ENCODE measurements at regions not wholly inside any gene's neighbourhood (a gene's known extent, or its start where the extent isn't known, plus 50 kb on each side); places are given as distances from the start of the nearest gene placed in this dataset.

DNA sequence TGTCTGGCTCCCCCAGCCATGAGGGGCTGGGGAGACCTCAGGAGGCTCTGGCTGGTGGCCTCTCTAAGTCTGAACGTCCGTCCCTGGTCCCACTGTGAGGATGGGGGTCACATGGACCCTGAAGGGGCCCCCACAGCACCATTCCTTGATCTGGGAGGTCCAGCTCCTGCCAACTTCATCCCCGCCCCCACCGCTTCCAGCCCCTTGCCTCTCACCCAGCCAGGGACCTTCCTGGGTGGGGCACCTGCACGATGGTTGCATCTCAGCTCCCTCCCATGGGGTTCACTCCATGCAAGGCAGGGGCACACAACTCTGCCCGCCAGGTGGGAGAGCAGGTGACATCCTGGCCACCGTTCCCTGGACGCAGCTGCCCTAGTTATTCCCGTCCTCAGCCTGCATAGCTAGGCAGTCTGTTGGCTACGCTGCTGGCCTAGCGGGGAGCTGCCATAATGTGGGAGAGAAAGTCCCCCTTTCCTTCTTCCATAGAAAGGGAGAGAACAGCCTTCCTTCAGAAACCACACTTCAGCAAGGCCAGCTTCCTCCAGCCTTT lies 217.9 kb upstream of the RPL38 start:
- intact Hi-C loops (cut with DNase I): no loop called here
- Histone ChIP-seq H3K27ac (no peak overlapping the region), H3K36me3 (no peaks in the 10 kb centered on the region), H3K4me3 (no peak overlapping the region), H3K4me1 (no peaks in the 10 kb centered on the region), H3K9me3 (no peaks in the 10 kb centered on the region), H3K27me3 (peaks cover 0 to 38% (median 6%) of the 10 kb centered on the region in 3 donors)
- 82 to 86% methylated on average over 11 of the region's 11 CpGs for WGBS, 2 donors
- DNase-seq: no peak
- TF ChIP-seq, protein P1, sequence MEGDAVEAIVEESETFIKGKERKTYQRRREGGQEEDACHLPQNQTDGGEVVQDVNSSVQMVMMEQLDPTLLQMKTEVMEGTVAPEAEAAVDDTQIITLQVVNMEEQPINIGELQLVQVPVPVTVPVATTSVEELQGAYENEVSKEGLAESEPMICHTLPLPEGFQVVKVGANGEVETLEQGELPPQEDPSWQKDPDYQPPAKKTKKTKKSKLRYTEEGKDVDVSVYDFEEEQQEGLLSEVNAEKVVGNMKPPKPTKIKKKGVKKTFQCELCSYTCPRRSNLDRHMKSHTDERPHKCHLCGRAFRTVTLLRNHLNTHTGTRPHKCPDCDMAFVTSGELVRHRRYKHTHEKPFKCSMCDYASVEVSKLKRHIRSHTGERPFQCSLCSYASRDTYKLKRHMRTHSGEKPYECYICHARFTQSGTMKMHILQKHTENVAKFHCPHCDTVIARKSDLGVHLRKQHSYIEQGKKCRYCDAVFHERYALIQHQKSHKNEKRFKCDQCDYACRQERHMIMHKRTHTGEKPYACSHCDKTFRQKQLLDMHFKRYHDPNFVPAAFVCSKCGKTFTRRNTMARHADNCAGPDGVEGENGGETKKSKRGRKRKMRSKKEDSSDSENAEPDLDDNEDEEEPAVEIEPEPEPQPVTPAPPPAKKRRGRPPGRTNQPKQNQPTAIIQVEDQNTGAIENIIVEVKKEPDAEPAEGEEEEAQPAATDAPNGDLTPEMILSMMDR (IDR thresholded peaks at IDR 0.05): no peak
- TF ChIP-seq POLR2A (IDR thresholded peaks at IDR 0.05): no peak
- TF ChIP-seq POLR2AphosphoS5 (IDR thresholded peaks at IDR 0.05): no peak
- TF ChIP-seq EP300 (IDR thresholded peaks at IDR 0.05): no peak

DNA sequence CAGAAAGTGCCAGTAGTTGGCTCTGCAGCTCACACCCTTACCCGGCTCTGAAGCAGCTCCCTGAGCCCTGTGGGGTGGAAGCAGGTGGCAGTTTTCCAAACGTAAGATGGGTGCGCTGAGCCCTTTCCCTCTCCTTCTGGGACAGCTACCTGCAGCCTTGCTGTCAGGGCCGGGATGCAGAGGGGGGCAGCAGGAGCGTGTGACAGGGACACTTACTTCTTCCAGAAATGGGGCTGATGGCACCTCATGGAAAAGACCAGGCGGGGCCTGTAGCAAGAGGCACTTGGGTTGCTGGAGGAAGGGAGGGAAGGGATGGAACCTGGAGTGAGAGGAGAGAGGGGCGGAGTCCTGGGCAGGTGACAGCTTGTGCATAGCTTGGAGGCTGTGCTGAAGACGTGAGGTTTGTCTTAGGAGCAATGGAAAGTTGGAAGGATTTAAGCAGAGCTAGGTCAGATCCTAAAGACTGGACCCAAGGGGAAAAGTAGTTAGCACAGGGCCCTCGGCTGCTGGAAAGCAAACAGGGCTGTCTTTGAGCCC lies 216.8 kb upstream of the RPL38 start:
- TF ChIP-seq, protein P1 (IDR thresholded peaks at IDR 0.05): no peak
- TF ChIP-seq EP300 (IDR thresholded peaks at IDR 0.05) (no peak), POLR2A (IDR thresholded peaks at IDR 0.05) (no peak)
- Histone ChIP-seq H3K4me1 (no peaks in the 10 kb centered on the region), H3K36me3 (no peaks in the 10 kb centered on the region), H3K4me3 (no peak overlapping the region), H3K27ac (no peak overlapping the region), H3K27me3 (peaks cover 0 to 47% (median 11%) of the 10 kb centered on the region in 3 donors), H3K9me3 (no peaks in the 10 kb centered on the region)
- intact Hi-C loops (cut with DNase I): no loop called here
- DNase-seq: no peak
- WGBS, 2 donors: 63 to 85% methylated on average over 9 of the region's 9 CpGs

DNA sequence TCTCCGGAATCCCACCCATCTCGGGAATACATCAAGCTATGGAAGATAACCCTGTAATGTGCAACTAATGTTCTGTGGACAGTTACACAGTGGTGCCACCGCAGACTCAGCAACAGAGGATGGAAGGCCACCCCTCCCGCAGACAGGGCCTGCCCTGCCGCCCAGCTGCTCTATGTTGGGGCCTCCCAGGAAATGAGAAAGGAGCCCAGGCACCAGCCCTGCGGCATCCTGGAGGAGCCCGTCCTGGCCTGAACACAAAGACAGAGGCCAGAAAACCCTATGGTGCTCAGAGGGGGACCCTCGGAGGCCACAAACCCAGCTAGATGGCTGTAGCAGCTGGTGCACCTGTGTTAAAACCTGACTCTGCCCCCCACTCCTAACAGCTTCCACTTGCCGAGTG lies 216.1 kb upstream of the RPL38 start:
- Histone ChIP-seq H3K36me3 (no peaks in the 10 kb centered on the region), H3K9me3 (no peaks in the 10 kb centered on the region), H3K4me1 (no peaks in the 10 kb centered on the region), H3K27me3 (peaks cover 0 to 45% (median 11%) of the 10 kb centered on the region in 3 donors), H3K27ac (no peak overlapping the region), H3K4me3 (no peak overlapping the region)
- intact Hi-C loops (cut with DNase I): no loop called here
- TF ChIP-seq, protein P1 (IDR thresholded peaks at IDR 0.05): no peak
- TF ChIP-seq POLR2A (IDR thresholded peaks at IDR 0.05): no peak
- TF ChIP-seq EP300 (IDR thresholded peaks at IDR 0.05): no peak
- TF ChIP-seq POLR2AphosphoS5 (IDR thresholded peaks at IDR 0.05): no peak
- no peak for DNase-seq
- 85% methylated on average over 9 of the region's 9 CpGs for WGBS, 2 donors

DNA sequence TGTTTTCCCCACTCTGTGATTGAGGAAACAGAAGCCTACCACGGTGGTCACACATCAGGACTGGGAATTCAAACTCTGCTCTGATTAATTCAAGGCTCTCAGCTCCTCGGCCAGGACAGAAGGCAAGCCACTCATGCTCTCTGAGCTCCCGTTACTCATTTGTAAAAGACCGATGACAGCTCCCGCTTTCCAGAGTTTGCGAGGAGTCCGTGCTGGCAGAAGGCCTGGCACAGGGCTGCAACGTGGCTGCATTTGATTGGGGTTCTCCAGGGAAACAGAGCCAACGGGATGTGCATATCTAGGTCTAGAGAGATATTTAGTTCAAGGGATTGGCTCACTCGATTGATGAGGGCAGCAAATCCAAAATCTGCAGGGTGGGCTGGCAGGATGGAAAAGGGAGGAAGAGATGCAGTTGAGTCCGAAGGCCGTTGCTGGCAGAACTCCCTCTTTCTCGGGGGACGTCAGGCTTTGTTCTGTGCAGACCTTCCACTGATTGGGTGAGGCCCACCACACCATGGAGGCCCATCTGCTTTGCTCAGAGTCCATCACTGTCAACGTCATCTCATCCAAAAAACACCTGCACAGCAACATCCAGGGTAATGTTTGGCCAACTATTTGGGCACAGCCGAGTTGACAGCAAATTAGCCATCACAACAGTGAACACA lies 215.5 kb upstream of the RPL38 start:
- no peak overlapping the region for H3K27ac ChIP-seq
- WGBS, 2 donors: 71 to 85% methylated on average over 16 of the region's 16 CpGs
- no peak for TF ChIP-seq EP300 (IDR thresholded peaks at IDR 0.05)
- no peak for TF ChIP-seq POLR2A (IDR thresholded peaks at IDR 0.05)
- no peak for TF ChIP-seq POLR2AphosphoS5 (IDR thresholded peaks at IDR 0.05)
- TF ChIP-seq, protein P1 (IDR thresholded peaks at IDR 0.05): no peak
- no peak for DNase-seq
- no peaks in the 10 kb centered on the region for H3K36me3 ChIP-seq
- H3K27me3 ChIP-seq: peaks cover 0 to 41% (median 11%) of the 10 kb centered on the region in 3 donors
- intact Hi-C loops (cut with DNase I): no loop called here
- H3K4me3 ChIP-seq: no peak overlapping the region
- no peaks in the 10 kb centered on the region for H3K4me1 ChIP-seq
- no peaks in the 10 kb centered on the region for H3K9me3 ChIP-seq
